ENCODE measurements at regions not wholly inside any gene's neighbourhood (a gene's known extent, or its start where the extent isn't known, plus 50 kb on each side); places are given as distances from the start of the nearest gene placed in this dataset.

GRCh38 chr10:61031341-61031740 lies 87.4 kb upstream of the RHOBTB1 start:
- Histone ChIP-seq H3K9ac (ENCODE audit: low read length in 2 of 2) (no peak overlapping the region), H3K27ac (ENCODE audit: low read length) (no peak overlapping the region), H3K9me3 (ENCODE audit: control insufficient read depth in 2 of 2, low read length in 2 of 2) (no peaks in the 10 kb centered on the region), H3K27me3 (ENCODE audit: control insufficient read depth in 1 of 2, insufficient read depth in 2 of 2, low read length in 2 of 2) (no peaks in the 10 kb centered on the region), H3K4me1 (ENCODE audit: control insufficient read depth, insufficient read depth, low read length) (no peaks in the 10 kb centered on the region), H3K4me3 (ENCODE audit: low read length in 2 of 2) (no peak overlapping the region), H3K36me3 (ENCODE audit: control insufficient read depth in 2 of 2, insufficient read depth in 2 of 2, low read length in 2 of 2) (no peaks in the 10 kb centered on the region)

GRCh38 chr10:61029411-61029810 lies 85.4 kb upstream of the RHOBTB1 start:
- Histone ChIP-seq H3K4me1 (ENCODE audit: control insufficient read depth, insufficient read depth, low read length) (no peaks in the 10 kb centered on the region), H3K4me3 (ENCODE audit: low read length in 2 of 2) (no peak overlapping the region), H3K27me3 (ENCODE audit: control insufficient read depth in 1 of 2, insufficient read depth in 2 of 2, low read length in 2 of 2) (no peaks in the 10 kb centered on the region), H3K9ac (ENCODE audit: low read length in 2 of 2) (no peak overlapping the region), H3K27ac (ENCODE audit: low read length) (no peak overlapping the region), H3K9me3 (ENCODE audit: control insufficient read depth in 2 of 2, low read length in 2 of 2) (no peaks in the 10 kb centered on the region), H3K36me3 (ENCODE audit: control insufficient read depth in 2 of 2, insufficient read depth in 2 of 2, low read length in 2 of 2) (no peaks in the 10 kb centered on the region)

GRCh38 chr10:61028861-61029361 lies 84.9 kb upstream of the RHOBTB1 start:
- Histone ChIP-seq H3K9ac (ENCODE audit: low read length in 2 of 2) (no peak overlapping the region), H3K9me3 (ENCODE audit: control insufficient read depth in 2 of 2, low read length in 2 of 2) (no peaks in the 10 kb centered on the region), H3K4me1 (ENCODE audit: control insufficient read depth, insufficient read depth, low read length) (no peaks in the 10 kb centered on the region), H3K27ac (ENCODE audit: low read length) (no peak overlapping the region), H3K27me3 (ENCODE audit: control insufficient read depth in 1 of 2, insufficient read depth in 2 of 2, low read length in 2 of 2) (no peaks in the 10 kb centered on the region), H3K4me3 (ENCODE audit: low read length in 2 of 2) (no peak overlapping the region), H3K36me3 (ENCODE audit: control insufficient read depth in 2 of 2, insufficient read depth in 2 of 2, low read length in 2 of 2) (no peaks in the 10 kb centered on the region)

DNA sequence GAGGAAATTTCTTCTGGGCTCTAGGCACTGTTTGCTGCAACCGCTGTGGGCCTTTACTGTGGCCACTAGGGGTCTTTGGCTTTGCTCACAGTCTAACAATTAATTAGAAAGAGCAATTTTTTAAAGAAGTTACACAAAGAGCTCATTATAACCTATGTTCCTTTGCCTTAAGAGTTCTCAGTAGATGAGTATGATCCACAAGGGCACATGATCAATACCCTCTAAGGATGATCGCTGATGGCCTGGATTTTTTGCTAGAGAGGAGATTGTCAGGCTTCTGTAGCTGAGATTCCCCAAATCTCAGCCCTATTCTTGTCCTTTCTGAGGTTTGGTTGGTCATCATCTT lies 80.8 kb upstream of the RHOBTB1 start:
- no peaks in the 10 kb centered on the region for H3K36me3 ChIP-seq (ENCODE audit: control insufficient read depth in 2 of 2, insufficient read depth in 2 of 2, low read length in 2 of 2)
- H3K4me1 ChIP-seq (ENCODE audit: control insufficient read depth, insufficient read depth, low read length) = no peaks in the 10 kb centered on the region
- H3K27me3 ChIP-seq (ENCODE audit: control insufficient read depth in 1 of 2, insufficient read depth in 2 of 2, low read length in 2 of 2) = no peaks in the 10 kb centered on the region
- H3K4me3 ChIP-seq (ENCODE audit: low read length in 2 of 2) = no peak overlapping the region
- no peak overlapping the region for H3K27ac ChIP-seq (ENCODE audit: low read length)
- no peaks in the 10 kb centered on the region for H3K9me3 ChIP-seq (ENCODE audit: control insufficient read depth in 2 of 2, low read length in 2 of 2)
- H3K9ac ChIP-seq (ENCODE audit: low read length in 2 of 2) = no peak overlapping the region

GRCh38 chr10:61024151-61024855 lies 80.3 kb upstream of the RHOBTB1 start:
- no peaks in the 10 kb centered on the region for H3K27me3 ChIP-seq (ENCODE audit: control insufficient read depth in 1 of 2, insufficient read depth in 2 of 2, low read length in 2 of 2)

GRCh38 chr10:61023053-61023452 lies 79.1 kb upstream of the RHOBTB1 start:
- no peak overlapping the region for H3K27ac ChIP-seq (ENCODE audit: low read length)
- no peaks in the 10 kb centered on the region for H3K9me3 ChIP-seq (ENCODE audit: control insufficient read depth in 2 of 2, low read length in 2 of 2)
- H3K4me1 ChIP-seq (ENCODE audit: control insufficient read depth, insufficient read depth, low read length) = no peaks in the 10 kb centered on the region
- H3K4me3 ChIP-seq (ENCODE audit: low read length in 2 of 2) = no peak overlapping the region
- no peak overlapping the region for H3K9ac ChIP-seq (ENCODE audit: low read length in 2 of 2)
- no peaks in the 10 kb centered on the region for H3K27me3 ChIP-seq (ENCODE audit: control insufficient read depth in 1 of 2, insufficient read depth in 2 of 2, low read length in 2 of 2)
- no peaks in the 10 kb centered on the region for H3K36me3 ChIP-seq (ENCODE audit: control insufficient read depth in 2 of 2, insufficient read depth in 2 of 2, low read length in 2 of 2)

More at GRCh38 chr10:61024151-61024855, 80.3 kb upstream of the RHOBTB1 start:
- Histone ChIP-seq H3K4me1 (ENCODE audit: control insufficient read depth, insufficient read depth, low read length) (no peaks in the 10 kb centered on the region), H3K9me3 (ENCODE audit: control insufficient read depth in 2 of 2, low read length in 2 of 2) (no peaks in the 10 kb centered on the region), H3K4me3 (ENCODE audit: low read length in 2 of 2) (no peak overlapping the region), H3K27ac (ENCODE audit: low read length) (no peak overlapping the region), H3K9ac (ENCODE audit: low read length in 2 of 2) (no peak overlapping the region), H3K36me3 (ENCODE audit: control insufficient read depth in 2 of 2, insufficient read depth in 2 of 2, low read length in 2 of 2) (no peaks in the 10 kb centered on the region)

- H3K4me3 ChIP-seq (ENCODE audit: low read length in 2 of 2) = no peak overlapping the region
- no peak overlapping the region for H3K27ac ChIP-seq (ENCODE audit: low read length)
- H3K9me3 ChIP-seq (ENCODE audit: control insufficient read depth in 2 of 2, low read length in 2 of 2) = no peaks in the 10 kb centered on the region
- H3K36me3 ChIP-seq (ENCODE audit: control insufficient read depth in 2 of 2, insufficient read depth in 2 of 2, low read length in 2 of 2) = no peaks in the 10 kb centered on the region
- no peaks in the 10 kb centered on the region for H3K4me1 ChIP-seq (ENCODE audit: control insufficient read depth, insufficient read depth, low read length)
- no peak overlapping the region for H3K9ac ChIP-seq (ENCODE audit: low read length in 2 of 2)
- H3K27me3 ChIP-seq (ENCODE audit: control insufficient read depth in 1 of 2, insufficient read depth in 2 of 2, low read length in 2 of 2) = no peaks in the 10 kb centered on the region
Measured at GRCh38 chr10:61021926-61022325, 77.9 kb upstream of the RHOBTB1 start.

GRCh38 chr10:61020420-61021158 lies 76.6 kb upstream of the RHOBTB1 start:
- no peaks in the 10 kb centered on the region for H3K27me3 ChIP-seq (ENCODE audit: control insufficient read depth in 1 of 2, insufficient read depth in 2 of 2, low read length in 2 of 2)

DNA sequence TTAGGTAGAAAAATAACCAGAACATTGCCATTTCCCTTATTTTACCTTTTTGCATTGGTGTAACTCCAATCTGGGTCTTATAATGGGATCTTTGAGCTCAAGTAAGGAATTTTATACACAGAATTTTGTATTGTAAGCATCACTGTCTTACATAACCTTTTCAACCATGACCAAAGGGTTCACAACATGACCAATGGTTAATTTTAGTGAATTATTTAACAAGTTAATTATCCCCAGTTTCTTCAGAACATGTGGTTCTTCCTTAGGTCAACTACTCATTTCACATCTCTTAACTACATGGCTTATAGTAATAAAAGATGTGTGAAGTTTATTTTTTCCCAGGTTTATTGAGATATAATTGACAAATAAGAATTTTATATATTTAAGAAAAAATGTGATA lies 74.2 kb upstream of the RHOBTB1 start:
- no peaks in the 10 kb centered on the region for H3K36me3 ChIP-seq (ENCODE audit: control insufficient read depth in 2 of 2, insufficient read depth in 2 of 2, low read length in 2 of 2)
- no peak overlapping the region for H3K27ac ChIP-seq (ENCODE audit: low read length)
- no peak overlapping the region for H3K9ac ChIP-seq (ENCODE audit: low read length in 2 of 2)
- H3K9me3 ChIP-seq (ENCODE audit: control insufficient read depth in 2 of 2, low read length in 2 of 2) = no peaks in the 10 kb centered on the region
- H3K4me1 ChIP-seq (ENCODE audit: control insufficient read depth, insufficient read depth, low read length) = no peaks in the 10 kb centered on the region
- no peaks in the 10 kb centered on the region for H3K27me3 ChIP-seq (ENCODE audit: control insufficient read depth in 1 of 2, insufficient read depth in 2 of 2, low read length in 2 of 2)
- no peak overlapping the region for H3K4me3 ChIP-seq (ENCODE audit: low read length in 2 of 2)

More at GRCh38 chr10:61020420-61021158, 76.6 kb upstream of the RHOBTB1 start:
- Histone ChIP-seq H3K27ac (ENCODE audit: low read length) (no peak overlapping the region), H3K9ac (ENCODE audit: low read length in 2 of 2) (no peak overlapping the region), H3K4me3 (ENCODE audit: low read length in 2 of 2) (no peak overlapping the region), H3K4me1 (ENCODE audit: control insufficient read depth, insufficient read depth, low read length) (no peaks in the 10 kb centered on the region), H3K9me3 (ENCODE audit: control insufficient read depth in 2 of 2, low read length in 2 of 2) (no peaks in the 10 kb centered on the region), H3K36me3 (ENCODE audit: control insufficient read depth in 2 of 2, insufficient read depth in 2 of 2, low read length in 2 of 2) (no peaks in the 10 kb centered on the region)

DNA sequence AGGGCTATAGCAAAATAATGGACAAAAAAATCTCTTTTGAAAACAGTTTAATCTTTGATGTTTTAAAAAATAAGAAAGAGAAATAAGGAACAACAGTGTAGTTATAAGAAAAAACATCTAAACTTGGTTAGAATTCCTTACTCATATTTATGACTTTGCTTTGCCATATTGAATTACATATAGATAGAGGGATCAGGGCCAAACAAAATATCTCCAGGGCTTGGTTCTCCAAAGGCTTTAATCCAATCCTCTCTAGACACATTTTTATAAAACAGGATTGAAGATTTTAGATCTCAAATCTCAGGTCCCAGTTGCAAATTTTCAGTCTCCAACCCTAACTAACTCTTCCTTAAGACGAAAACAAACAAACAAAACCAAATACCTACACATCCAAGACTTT lies 72.6 kb upstream of the RHOBTB1 start:
- Histone ChIP-seq H3K4me1 (ENCODE audit: control insufficient read depth, insufficient read depth, low read length) (no peaks in the 10 kb centered on the region), H3K9me3 (ENCODE audit: control insufficient read depth in 2 of 2, low read length in 2 of 2) (no peaks in the 10 kb centered on the region)

DNA sequence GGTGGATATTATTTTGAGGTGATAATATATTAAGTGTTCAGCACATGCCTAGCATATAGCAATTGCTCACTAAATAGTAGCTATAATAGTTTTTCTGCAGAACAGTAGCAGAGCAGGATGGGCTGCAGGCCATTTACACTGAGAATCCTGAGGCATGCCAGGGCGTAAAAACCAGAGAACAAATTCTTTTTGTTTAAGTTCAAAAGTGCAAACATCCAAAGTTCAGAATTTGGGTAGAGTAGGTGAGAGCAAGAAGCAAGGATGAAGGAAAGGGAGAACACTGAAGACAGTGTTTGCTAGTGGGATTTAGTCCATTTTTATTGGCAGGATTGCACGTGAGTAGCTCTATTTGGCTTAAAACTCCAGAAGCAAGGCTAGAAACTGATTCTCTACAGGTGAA lies 72.0 kb upstream of the RHOBTB1 start:
- Histone ChIP-seq H3K27me3 (ENCODE audit: control insufficient read depth in 1 of 2, insufficient read depth in 2 of 2, low read length in 2 of 2) (no peaks in the 10 kb centered on the region), H3K27ac (ENCODE audit: low read length) (no peak overlapping the region), H3K9me3 (ENCODE audit: control insufficient read depth in 2 of 2, low read length in 2 of 2) (no peaks in the 10 kb centered on the region), H3K9ac (ENCODE audit: low read length in 2 of 2) (no peak overlapping the region), H3K4me3 (ENCODE audit: low read length in 2 of 2) (no peak overlapping the region), H3K4me1 (ENCODE audit: control insufficient read depth, insufficient read depth, low read length) (no peaks in the 10 kb centered on the region), H3K36me3 (ENCODE audit: control insufficient read depth in 2 of 2, insufficient read depth in 2 of 2, low read length in 2 of 2) (no peaks in the 10 kb centered on the region)

More for the DNA sequence above, 72.6 kb upstream of the RHOBTB1 start:
- Histone ChIP-seq H3K27me3 (ENCODE audit: control insufficient read depth in 1 of 2, insufficient read depth in 2 of 2, low read length in 2 of 2) (no peaks in the 10 kb centered on the region), H3K9ac (ENCODE audit: low read length in 2 of 2) (no peak overlapping the region), H3K4me3 (ENCODE audit: low read length in 2 of 2) (no peak overlapping the region), H3K27ac (ENCODE audit: low read length) (no peak overlapping the region), H3K36me3 (ENCODE audit: control insufficient read depth in 2 of 2, insufficient read depth in 2 of 2, low read length in 2 of 2) (no peaks in the 10 kb centered on the region)

Measured in stomach smooth muscle (tissue), 2 donors.